ENCODE measurements at regions not wholly inside any gene's neighbourhood (a gene's known extent, or its start where the extent isn't known, plus 50 kb on each side); places are given as distances from the start of the nearest gene placed in this dataset.

DNA sequence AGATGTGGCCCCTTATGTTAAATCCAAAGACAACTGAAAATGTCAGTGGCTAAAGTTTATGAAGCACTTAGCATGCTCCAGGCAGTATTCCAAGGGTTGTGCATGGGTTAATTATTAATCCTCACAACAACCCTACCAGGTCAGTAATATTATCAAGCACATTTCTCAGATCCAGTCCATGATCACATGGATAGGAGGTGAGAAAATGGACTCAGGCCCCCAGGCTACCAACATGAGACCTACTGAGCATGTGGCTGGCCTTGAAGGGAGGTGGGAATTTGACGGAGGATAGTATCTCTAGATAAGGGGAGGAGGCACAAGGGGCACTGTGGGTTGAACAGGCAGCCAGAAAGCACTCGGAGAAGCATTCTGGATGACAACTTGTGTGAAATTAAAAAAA is 412.0 kb downstream of the MEIS1 start:
- Histone ChIP-seq H2BK20ac (ENCODE audit: low read depth, low read length, poor library complexity, severe bottlenecking) (no peak overlapping the region), H2BK120ac (ENCODE audit: low read depth, low read length, poor library complexity, severe bottlenecking) (no peak overlapping the region), H2AK5ac (ENCODE audit: insufficient read length, low read length) (no peak overlapping the region), H3K14ac (ENCODE audit: insufficient read depth, low read length) (no peak overlapping the region), H4K20me1 (ENCODE audit: control insufficient read depth, insufficient read depth, insufficient read length) (no peaks in the 10 kb centered on the region), H2AFZ (ENCODE audit: low read length) (no peak overlapping the region), H4K91ac (ENCODE audit: insufficient read length, low read depth, low read length) (no peak overlapping the region), H4K5ac (ENCODE audit: insufficient read length, low read depth, low read length) (no peak overlapping the region), H3K23ac (ENCODE audit: insufficient read length, low read depth, low read length) (no peak overlapping the region), H3T11ph (ENCODE audit: low read length) (no peak overlapping the region), H3K4ac (ENCODE audit: low read depth, low read length) (no peak overlapping the region), H3K27ac (ENCODE audit: insufficient read length, low read depth, low read length) (no peak overlapping the region), H3K79me2 (ENCODE audit: insufficient read depth, low read length) (no peaks in the 10 kb centered on the region), H3K9me3 (ENCODE audit: control insufficient read depth, low read depth, low read length) (no peaks in the 10 kb centered on the region), H4K8ac (replicated peaks; ENCODE audit: insufficient read length, low read depth, low read length) (no peak overlapping the region), H2BK5ac (ENCODE audit: insufficient read length, low read length) (peak overlapping the region; percentile 38), H3K27me3 (ENCODE audit: insufficient read depth, low read length) (no peaks in the 10 kb centered on the region), H3K56ac (ENCODE audit: insufficient read length, low read depth, low read length) (peak overlapping the region; percentile 68), H3K18ac (ENCODE audit: insufficient read length, low read depth, low read length) (no peak overlapping the region), H3K23me2 (ENCODE audit: insufficient read length, low read depth, low read length, poor library complexity, severe bottlenecking) (no peaks in the 10 kb centered on the region), H3K9ac (ENCODE audit: extremely low read depth, insufficient read length, low read length) (no peak overlapping the region), H3K4me1 (ENCODE audit: insufficient read depth, low read length) (no peaks in the 10 kb centered on the region), H3K4me2 (ENCODE audit: insufficient read depth, insufficient read length, low read length) (no peak overlapping the region), H2BK15ac (ENCODE audit: low read depth, low read length) (no peak overlapping the region), H2BK12ac (ENCODE audit: insufficient read length, low read depth, low read length) (no peak overlapping the region), H3K79me1 (ENCODE audit: insufficient read depth, low read depth, low read length, poor library complexity, severe bottlenecking) (no peaks in the 10 kb centered on the region)
- TF ChIP-seq, protein P1, sequence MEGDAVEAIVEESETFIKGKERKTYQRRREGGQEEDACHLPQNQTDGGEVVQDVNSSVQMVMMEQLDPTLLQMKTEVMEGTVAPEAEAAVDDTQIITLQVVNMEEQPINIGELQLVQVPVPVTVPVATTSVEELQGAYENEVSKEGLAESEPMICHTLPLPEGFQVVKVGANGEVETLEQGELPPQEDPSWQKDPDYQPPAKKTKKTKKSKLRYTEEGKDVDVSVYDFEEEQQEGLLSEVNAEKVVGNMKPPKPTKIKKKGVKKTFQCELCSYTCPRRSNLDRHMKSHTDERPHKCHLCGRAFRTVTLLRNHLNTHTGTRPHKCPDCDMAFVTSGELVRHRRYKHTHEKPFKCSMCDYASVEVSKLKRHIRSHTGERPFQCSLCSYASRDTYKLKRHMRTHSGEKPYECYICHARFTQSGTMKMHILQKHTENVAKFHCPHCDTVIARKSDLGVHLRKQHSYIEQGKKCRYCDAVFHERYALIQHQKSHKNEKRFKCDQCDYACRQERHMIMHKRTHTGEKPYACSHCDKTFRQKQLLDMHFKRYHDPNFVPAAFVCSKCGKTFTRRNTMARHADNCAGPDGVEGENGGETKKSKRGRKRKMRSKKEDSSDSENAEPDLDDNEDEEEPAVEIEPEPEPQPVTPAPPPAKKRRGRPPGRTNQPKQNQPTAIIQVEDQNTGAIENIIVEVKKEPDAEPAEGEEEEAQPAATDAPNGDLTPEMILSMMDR (conservative IDR thresholded peaks at IDR 0.05) = no peak
- Mint-ChIP-seq H3K36me3 (ENCODE audit: insufficient read depth in 1 of 3, low read depth in 3 of 3) (no peaks in the 10 kb centered on the region), H3K4me3 (no peak overlapping the region), H3K9me3 (no peaks in the 10 kb centered on the region), H3K4me1 (peaks cover 8 to 10% of the 10 kb centered on the region in 2 experiments; a peak in 3 of 4 replicates), H3K27ac (no peak overlapping the region; a peak in 1 of 7 replicates), H3K27me3 (ENCODE audit: low read depth) (peaks cover 2% of the 10 kb centered on the region; the same call in 1 of the 2 replicates)
- WGBS (ENCODE audit: extremely low coverage, insufficient read length, low lambda C conversion rate) = no CpG with 5 or more reads among the region's 2 CpGs
- DNase-seq = no peak

Data from H9 (cell line).